ENCODE measurements at regions not wholly inside any gene's neighbourhood (a gene's known extent, or its start where the extent isn't known, plus 50 kb on each side); places are given as distances from the start of the nearest gene placed in this dataset.

DNA sequence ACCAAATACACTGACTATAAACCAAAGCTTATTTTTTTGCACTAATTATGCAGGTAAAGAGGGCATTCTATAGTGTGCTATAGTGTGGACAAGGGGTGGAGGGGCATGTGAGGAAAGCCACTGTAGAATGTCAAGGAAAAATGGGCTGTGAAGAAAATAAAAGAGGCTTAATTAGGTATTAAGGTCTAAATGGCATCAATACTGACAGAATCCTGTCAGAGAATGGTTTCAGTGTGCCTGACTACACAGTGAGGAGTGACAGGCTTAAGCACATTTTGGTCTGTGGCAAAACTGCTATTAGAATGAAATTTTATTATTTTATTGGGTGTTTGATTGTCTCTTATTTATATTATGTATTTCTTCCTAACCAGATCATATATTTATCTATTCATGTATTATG is 787.6 kb upstream of the CELF4 start:
- H3K27ac Mint-ChIP-seq (ENCODE audit: unreplicated experiment): no peak overlapping the region
- TF ChIP-seq, protein P1, sequence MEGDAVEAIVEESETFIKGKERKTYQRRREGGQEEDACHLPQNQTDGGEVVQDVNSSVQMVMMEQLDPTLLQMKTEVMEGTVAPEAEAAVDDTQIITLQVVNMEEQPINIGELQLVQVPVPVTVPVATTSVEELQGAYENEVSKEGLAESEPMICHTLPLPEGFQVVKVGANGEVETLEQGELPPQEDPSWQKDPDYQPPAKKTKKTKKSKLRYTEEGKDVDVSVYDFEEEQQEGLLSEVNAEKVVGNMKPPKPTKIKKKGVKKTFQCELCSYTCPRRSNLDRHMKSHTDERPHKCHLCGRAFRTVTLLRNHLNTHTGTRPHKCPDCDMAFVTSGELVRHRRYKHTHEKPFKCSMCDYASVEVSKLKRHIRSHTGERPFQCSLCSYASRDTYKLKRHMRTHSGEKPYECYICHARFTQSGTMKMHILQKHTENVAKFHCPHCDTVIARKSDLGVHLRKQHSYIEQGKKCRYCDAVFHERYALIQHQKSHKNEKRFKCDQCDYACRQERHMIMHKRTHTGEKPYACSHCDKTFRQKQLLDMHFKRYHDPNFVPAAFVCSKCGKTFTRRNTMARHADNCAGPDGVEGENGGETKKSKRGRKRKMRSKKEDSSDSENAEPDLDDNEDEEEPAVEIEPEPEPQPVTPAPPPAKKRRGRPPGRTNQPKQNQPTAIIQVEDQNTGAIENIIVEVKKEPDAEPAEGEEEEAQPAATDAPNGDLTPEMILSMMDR (IDR thresholded peaks at IDR 0.05; ENCODE audit: insufficient read depth in 1 of 2, low read depth in 1 of 2, low read length in 1 of 2, severe bottlenecking in 1 of 2, unreplicated experiment in 1 of 2): no peak
- H3K4me1 Mint-ChIP-seq (ENCODE audit: low read depth, unreplicated experiment): no peaks in the 10 kb centered on the region
- Histone ChIP-seq H3K9me3 (no peaks in the 10 kb centered on the region), H3K4me1 (no peaks in the 10 kb centered on the region), H3K4me3 (ENCODE audit: low read depth, low read length) (no peak overlapping the region), H3K27me3 (replicated peaks; ENCODE audit: control insufficient read depth, insufficient read depth, low read length) (no peaks in the 10 kb centered on the region), H3K36me3 (ENCODE audit: control insufficient read depth, insufficient read depth, low read length) (no peaks in the 10 kb centered on the region)
- POLR2A ChIA-PET: no interaction called here
- no peaks in the 10 kb centered on the region for H3K36me3 Mint-ChIP-seq (ENCODE audit: insufficient read depth, unreplicated experiment)
- no peaks in the 10 kb centered on the region for H3K27me3 Mint-ChIP-seq (ENCODE audit: insufficient read depth, unreplicated experiment)
- intact Hi-C loops (cut with micrococcal nuclease; ENCODE audit: unreplicated experiment): no loop called here
- CTCF ChIA-PET: no interaction called here
- no peaks in the 10 kb centered on the region for H3K9me3 Mint-ChIP-seq (ENCODE audit: unreplicated experiment)
- no TSS peak for BruUV-seq (replicated peaks)
- no peak for DNase-seq
- no peak overlapping the region for H3K4me3 Mint-ChIP-seq (ENCODE audit: unreplicated experiment)

DNA sequence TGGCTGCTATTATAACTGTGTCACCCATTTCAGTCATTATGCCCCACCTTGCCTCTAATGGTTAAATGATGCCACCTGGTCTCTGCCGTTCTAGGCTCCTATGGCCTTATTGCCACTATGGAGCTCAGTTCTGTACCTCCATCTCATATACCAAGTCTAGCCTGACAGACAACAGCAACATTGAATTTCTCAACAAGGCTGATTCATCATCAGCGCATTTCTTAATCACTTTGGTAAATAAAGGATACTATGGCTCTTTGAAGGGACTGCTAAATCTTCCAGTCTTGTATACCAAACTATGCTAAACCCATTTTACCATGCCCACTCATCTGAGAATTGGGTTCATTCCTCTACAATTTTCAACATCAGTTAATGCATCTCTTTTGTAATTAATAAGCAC is 784.5 kb upstream of the CELF4 start:
- Mint-ChIP-seq H3K36me3 (ENCODE audit: insufficient read depth, unreplicated experiment) (no peaks in the 10 kb centered on the region), H3K27ac (ENCODE audit: unreplicated experiment) (no peak overlapping the region), H3K4me1 (ENCODE audit: low read depth, unreplicated experiment) (no peaks in the 10 kb centered on the region), H3K9me3 (ENCODE audit: unreplicated experiment) (no peaks in the 10 kb centered on the region), H3K4me3 (ENCODE audit: unreplicated experiment) (no peak overlapping the region), H3K27me3 (ENCODE audit: insufficient read depth, unreplicated experiment) (no peaks in the 10 kb centered on the region)
- intact Hi-C loops (cut with micrococcal nuclease; ENCODE audit: unreplicated experiment): no loop called here
- Histone ChIP-seq H3K4me1 (no peaks in the 10 kb centered on the region), H3K4me3 (ENCODE audit: low read depth, low read length) (no peak overlapping the region), H3K9me3 (no peaks in the 10 kb centered on the region), H3K36me3 (ENCODE audit: control insufficient read depth, insufficient read depth, low read length) (no peaks in the 10 kb centered on the region), H3K27me3 (replicated peaks; ENCODE audit: control insufficient read depth, insufficient read depth, low read length) (no peaks in the 10 kb centered on the region)
- TF ChIP-seq, protein P1 (IDR thresholded peaks at IDR 0.05; ENCODE audit: insufficient read depth in 1 of 2, low read depth in 1 of 2, low read length in 1 of 2, severe bottlenecking in 1 of 2, unreplicated experiment in 1 of 2): no peak
- no peak for DNase-seq
- ChIA-PET POLR2A (no interaction called here), CTCF (no interaction called here)
- no TSS peak for BruUV-seq (replicated peaks)

DNA sequence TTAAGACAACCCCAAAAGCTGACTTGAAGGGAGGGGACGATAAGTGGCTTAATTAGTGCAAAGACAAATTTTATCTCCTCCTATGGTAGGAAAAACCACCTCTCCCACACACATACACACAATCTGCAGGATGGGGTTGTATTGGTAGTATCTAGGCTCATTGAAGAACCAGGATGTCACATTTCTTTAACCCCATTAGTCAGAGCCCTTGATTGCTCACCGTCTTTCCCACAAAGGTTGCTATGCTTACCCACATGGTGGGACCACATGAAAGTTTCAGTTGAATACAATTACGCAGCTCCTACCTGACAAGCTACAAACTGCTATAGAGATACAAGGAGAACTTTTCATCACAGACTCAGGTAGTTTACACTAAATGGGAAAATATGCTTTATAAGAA is 765.0 kb upstream of the CELF4 start:
- Histone ChIP-seq H3K27me3 (replicated peaks; ENCODE audit: control insufficient read depth, insufficient read depth, low read length) (no peaks in the 10 kb centered on the region), H3K9me3 (no peaks in the 10 kb centered on the region), H3K4me3 (ENCODE audit: low read depth, low read length) (no peak overlapping the region), H3K4me1 (no peaks in the 10 kb centered on the region), H3K36me3 (ENCODE audit: control insufficient read depth, insufficient read depth, low read length) (no peaks in the 10 kb centered on the region)
- Mint-ChIP-seq H3K4me1 (ENCODE audit: low read depth, unreplicated experiment) (no peaks in the 10 kb centered on the region), H3K4me3 (ENCODE audit: unreplicated experiment) (no peak overlapping the region), H3K27me3 (ENCODE audit: insufficient read depth, unreplicated experiment) (peaks cover 7% of the 10 kb centered on the region), H3K36me3 (ENCODE audit: insufficient read depth, unreplicated experiment) (no peaks in the 10 kb centered on the region), H3K9me3 (ENCODE audit: unreplicated experiment) (no peaks in the 10 kb centered on the region), H3K27ac (ENCODE audit: unreplicated experiment) (no peak overlapping the region)
- POLR2A ChIA-PET: no interaction called here
- TF ChIP-seq, protein P1 (IDR thresholded peaks at IDR 0.05; ENCODE audit: insufficient read depth in 1 of 2, low read depth in 1 of 2, low read length in 1 of 2, severe bottlenecking in 1 of 2, unreplicated experiment in 1 of 2): no peak
- no TSS peak for BruUV-seq (replicated peaks)
- intact Hi-C loops (cut with micrococcal nuclease; ENCODE audit: unreplicated experiment): no loop called here
- DNase-seq: no peak
- CTCF ChIA-PET: no interaction called here

Data from Caco-2 (cell line).